ENCODE measurements at regions not wholly inside any gene's neighbourhood (a gene's known extent, or its start where the extent isn't known, plus 50 kb on each side); places are given as distances from the start of the nearest gene placed in this dataset.

GRCh38 chr10:106114656-106115186 is 1049.8 kb downstream of the SORCS1 start:
- Mint-ChIP-seq H3K27me3 (no peaks in the 10 kb centered on the region), H3K4me3 (no peak overlapping the region), H3K4me1 (no peaks in the 10 kb centered on the region), H3K9me3 (peaks cover 6 to 25% (median 16%) of the 10 kb centered on the region in 3 donors), H3K27ac (no peak overlapping the region), H3K36me3 (no peaks in the 10 kb centered on the region)

GRCh38 chr10:106111246-106111645 is 1053.3 kb downstream of the SORCS1 start:
- Mint-ChIP-seq H3K9me3 (peaks cover 0 to 12% (median 8%) of the 10 kb centered on the region in 3 donors), H3K36me3 (no peaks in the 10 kb centered on the region), H3K27me3 (no peaks in the 10 kb centered on the region), H3K27ac (no peak overlapping the region), H3K4me3 (no peak overlapping the region), H3K4me1 (no peaks in the 10 kb centered on the region)

GRCh38 chr10:106107706-106108105 is 1056.8 kb downstream of the SORCS1 start:
- H3K27me3 Mint-ChIP-seq: no peaks in the 10 kb centered on the region
- peaks cover 0 to 4% (median 0%) of the 10 kb centered on the region in 3 donors for H3K9me3 Mint-ChIP-seq
- no peaks in the 10 kb centered on the region for H3K36me3 Mint-ChIP-seq
- H3K4me1 Mint-ChIP-seq: no peaks in the 10 kb centered on the region
- H3K27ac Mint-ChIP-seq: no peak overlapping the region
- H3K4me3 Mint-ChIP-seq: no peak overlapping the region

GRCh38 chr10:106106114-106106513 is 1058.4 kb downstream of the SORCS1 start:
- H3K36me3 Mint-ChIP-seq: no peaks in the 10 kb centered on the region
- H3K27me3 Mint-ChIP-seq: no peaks in the 10 kb centered on the region
- H3K9me3 Mint-ChIP-seq: peaks cover 0 to 4% (median 0%) of the 10 kb centered on the region in 3 donors
- no peak overlapping the region for H3K27ac Mint-ChIP-seq
- H3K4me3 Mint-ChIP-seq: no peak overlapping the region
- no peaks in the 10 kb centered on the region for H3K4me1 Mint-ChIP-seq

- H3K27ac Mint-ChIP-seq: no peak overlapping the region
Observed at GRCh38 chr10:106089855-106090254, 1074.7 kb downstream of the SORCS1 start.

DNA sequence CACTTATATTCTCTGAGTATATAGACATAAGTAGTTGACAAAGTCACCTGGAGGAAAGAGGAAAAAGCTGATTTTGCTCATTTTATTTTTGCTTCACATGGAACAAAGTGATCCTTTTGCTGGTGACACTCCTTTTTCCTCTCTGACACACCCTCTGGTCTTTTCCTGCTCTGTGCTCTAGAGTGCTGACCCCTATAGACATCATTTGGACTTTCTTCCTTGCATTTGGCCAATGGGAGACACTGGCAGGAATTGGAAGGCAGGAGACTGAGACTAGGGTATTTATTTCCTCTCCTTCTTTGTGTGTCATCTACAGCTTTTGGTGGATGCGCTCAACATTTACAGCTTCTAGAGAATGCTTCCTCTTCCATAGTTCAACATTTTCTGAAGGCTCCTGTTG is 1078.1 kb downstream of the SORCS1 start:
- Mint-ChIP-seq H3K36me3 (no peaks in the 10 kb centered on the region), H3K4me3 (no peak overlapping the region), H3K27ac (no peak overlapping the region)

More at GRCh38 chr10:106089855-106090254, 1074.7 kb downstream of the SORCS1 start:
- Mint-ChIP-seq H3K9me3 (peaks cover 0 to 5% (median 2%) of the 10 kb centered on the region in 3 donors), H3K4me3 (no peak overlapping the region), H3K4me1 (no peaks in the 10 kb centered on the region), H3K27me3 (no peaks in the 10 kb centered on the region), H3K36me3 (no peaks in the 10 kb centered on the region)

DNA sequence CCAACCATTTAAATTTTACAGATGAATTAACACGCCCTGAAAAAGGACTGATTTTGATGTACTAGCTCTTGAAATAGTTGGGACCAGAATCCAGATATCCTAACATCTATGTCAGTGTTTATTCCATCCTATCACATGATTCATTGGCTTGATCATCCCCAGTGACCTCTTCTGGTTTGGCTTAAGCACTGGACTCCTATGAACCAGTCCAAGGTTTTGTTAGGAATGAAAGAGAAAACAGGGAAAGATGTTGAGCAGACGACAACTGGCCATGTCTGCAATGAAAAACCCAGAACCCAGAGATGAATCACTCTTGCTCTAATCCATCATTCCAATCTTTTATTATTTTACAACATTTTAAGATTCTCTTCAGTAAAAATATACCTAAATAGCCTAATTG is 1080.9 kb downstream of the SORCS1 start:
- Mint-ChIP-seq H3K36me3 (no peaks in the 10 kb centered on the region), H3K9me3 (peaks cover 0 to 5% (median 2%) of the 10 kb centered on the region in 3 donors), H3K4me3 (no peak overlapping the region), H3K27me3 (no peaks in the 10 kb centered on the region), H3K4me1 (no peaks in the 10 kb centered on the region), H3K27ac (no peak overlapping the region)

More for the DNA sequence above, 1078.1 kb downstream of the SORCS1 start:
- Mint-ChIP-seq H3K4me1 (no peaks in the 10 kb centered on the region), H3K9me3 (peaks cover 0 to 5% (median 2%) of the 10 kb centered on the region in 3 donors), H3K27me3 (no peaks in the 10 kb centered on the region)

DNA sequence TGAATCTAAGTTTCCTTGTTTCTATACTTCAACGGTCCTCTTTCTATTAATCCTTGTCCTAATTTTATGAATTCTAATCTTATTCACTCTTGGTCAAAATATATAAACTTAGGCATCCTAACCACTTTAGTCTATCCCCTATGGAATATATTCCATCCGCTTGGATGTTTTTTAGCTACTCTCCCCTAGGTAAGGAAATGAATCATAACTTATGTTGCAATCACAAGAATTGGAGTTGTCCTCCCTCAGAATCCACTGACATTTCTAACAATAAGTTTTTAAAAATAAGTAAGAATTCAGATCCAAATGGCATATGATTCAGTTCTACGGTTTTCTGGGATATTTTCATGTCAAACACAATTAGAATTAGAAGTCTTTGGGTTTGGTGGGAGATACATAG is 1081.6 kb downstream of the SORCS1 start:
- Mint-ChIP-seq H3K27me3 (no peaks in the 10 kb centered on the region), H3K36me3 (no peaks in the 10 kb centered on the region), H3K4me3 (no peak overlapping the region), H3K9me3 (peaks cover 2 to 9% (median 3%) of the 10 kb centered on the region in 3 donors), H3K4me1 (no peaks in the 10 kb centered on the region), H3K27ac (no peak overlapping the region)

DNA sequence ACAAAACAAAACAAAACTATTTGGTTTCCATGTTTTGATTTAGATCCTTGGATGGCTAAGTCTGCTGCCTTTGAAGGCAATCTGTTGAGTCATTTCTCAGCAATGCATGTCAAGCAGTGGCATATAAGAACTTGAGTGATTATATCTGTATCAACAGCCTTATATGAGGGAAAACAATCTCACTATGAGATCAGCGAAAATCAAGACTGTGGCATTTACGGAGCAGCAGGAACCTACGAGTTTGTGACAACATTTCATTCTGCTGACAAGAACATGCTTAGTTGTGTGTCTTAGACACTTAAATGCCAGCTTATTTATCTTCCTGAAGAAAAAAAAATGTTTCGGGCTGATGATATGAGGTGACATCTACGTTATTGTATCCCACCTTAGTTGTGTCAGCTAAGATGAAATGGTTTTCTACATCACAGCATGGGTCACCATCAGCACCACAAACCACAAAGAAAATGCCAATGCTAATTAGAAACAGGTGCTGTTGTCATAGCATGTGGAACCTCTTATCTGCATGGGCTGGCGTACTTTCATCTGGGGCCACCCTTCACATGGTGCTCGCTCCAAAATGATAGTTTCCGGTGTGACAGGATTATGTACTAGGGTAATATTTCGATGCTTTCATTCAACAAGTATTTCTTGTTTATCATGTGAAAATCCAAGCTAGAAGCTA is 1085.5 kb downstream of the SORCS1 start:
- no peak overlapping the region for H3K27ac Mint-ChIP-seq
- no peak overlapping the region for H3K4me3 Mint-ChIP-seq
- H3K9me3 Mint-ChIP-seq: peaks cover 2 to 5% (median 4%) of the 10 kb centered on the region in 3 donors
- no peaks in the 10 kb centered on the region for H3K36me3 Mint-ChIP-seq
- H3K27me3 Mint-ChIP-seq: no peaks in the 10 kb centered on the region
- H3K4me1 Mint-ChIP-seq: no peaks in the 10 kb centered on the region

GRCh38 chr10:106076496-106076895 is 1088.0 kb downstream of the SORCS1 start:
- H3K36me3 Mint-ChIP-seq: no peaks in the 10 kb centered on the region
- H3K9me3 Mint-ChIP-seq: peaks cover 2 to 9% (median 5%) of the 10 kb centered on the region in 3 donors
- no peak overlapping the region for H3K4me3 Mint-ChIP-seq
- no peaks in the 10 kb centered on the region for H3K4me1 Mint-ChIP-seq
- no peak overlapping the region for H3K27ac Mint-ChIP-seq
- no peaks in the 10 kb centered on the region for H3K27me3 Mint-ChIP-seq

GRCh38 chr10:106053061-106053460 is 1111.4 kb downstream of the SORCS1 start:
- Mint-ChIP-seq H3K4me3 (no peak overlapping the region), H3K27me3 (no peaks in the 10 kb centered on the region), H3K9me3 (peaks cover 7 to 13% (median 7%) of the 10 kb centered on the region in 3 donors), H3K4me1 (no peaks in the 10 kb centered on the region), H3K36me3 (no peaks in the 10 kb centered on the region), H3K27ac (no peak overlapping the region)

GRCh38 chr10:106044503-106044902 is 1120.0 kb downstream of the SORCS1 start:
- Mint-ChIP-seq H3K27me3 (no peaks in the 10 kb centered on the region), H3K9me3 (peaks cover 0 to 4% (median 0%) of the 10 kb centered on the region in 3 donors), H3K4me3 (no peak overlapping the region), H3K27ac (no peak overlapping the region), H3K4me1 (no peaks in the 10 kb centered on the region), H3K36me3 (no peaks in the 10 kb centered on the region)

DNA sequence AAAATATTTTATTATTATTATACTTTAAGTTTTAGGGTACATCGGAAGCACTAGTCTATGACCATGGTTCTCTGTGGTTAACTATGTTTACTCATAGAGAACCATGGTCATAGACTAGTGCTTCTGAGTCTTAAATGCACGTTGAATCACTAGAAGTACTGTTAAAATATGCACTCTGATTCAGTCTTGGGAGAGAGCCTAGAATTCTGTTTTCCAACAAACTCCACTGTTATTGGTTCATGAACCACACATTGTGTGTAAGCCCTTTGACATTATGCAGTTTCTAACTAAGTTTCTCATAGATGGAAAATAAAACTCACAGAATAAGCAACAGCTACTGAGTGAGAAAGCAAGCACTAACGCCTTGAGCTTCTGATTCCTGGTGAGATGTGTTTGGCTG is 1120.6 kb downstream of the SORCS1 start:
- H3K9me3 Mint-ChIP-seq: peaks cover 0 to 5% (median 0%) of the 10 kb centered on the region in 3 donors
- no peaks in the 10 kb centered on the region for H3K27me3 Mint-ChIP-seq
- no peaks in the 10 kb centered on the region for H3K36me3 Mint-ChIP-seq
- H3K4me1 Mint-ChIP-seq: no peaks in the 10 kb centered on the region
- no peak overlapping the region for H3K27ac Mint-ChIP-seq
- H3K4me3 Mint-ChIP-seq: no peak overlapping the region

GRCh38 chr10:106038246-106038645 is 1126.3 kb downstream of the SORCS1 start:
- Mint-ChIP-seq H3K4me1 (no peaks in the 10 kb centered on the region), H3K27ac (no peak overlapping the region), H3K36me3 (no peaks in the 10 kb centered on the region), H3K9me3 (peaks cover 0 to 27% (median 2%) of the 10 kb centered on the region in 3 donors), H3K27me3 (no peaks in the 10 kb centered on the region), H3K4me3 (no peak overlapping the region)

GRCh38 chr10:106033065-106033464 is 1131.4 kb downstream of the SORCS1 start:
- H3K4me3 Mint-ChIP-seq: no peak overlapping the region
- no peaks in the 10 kb centered on the region for H3K4me1 Mint-ChIP-seq
- H3K9me3 Mint-ChIP-seq: peaks cover 0 to 23% (median 4%) of the 10 kb centered on the region in 3 donors

DNA sequence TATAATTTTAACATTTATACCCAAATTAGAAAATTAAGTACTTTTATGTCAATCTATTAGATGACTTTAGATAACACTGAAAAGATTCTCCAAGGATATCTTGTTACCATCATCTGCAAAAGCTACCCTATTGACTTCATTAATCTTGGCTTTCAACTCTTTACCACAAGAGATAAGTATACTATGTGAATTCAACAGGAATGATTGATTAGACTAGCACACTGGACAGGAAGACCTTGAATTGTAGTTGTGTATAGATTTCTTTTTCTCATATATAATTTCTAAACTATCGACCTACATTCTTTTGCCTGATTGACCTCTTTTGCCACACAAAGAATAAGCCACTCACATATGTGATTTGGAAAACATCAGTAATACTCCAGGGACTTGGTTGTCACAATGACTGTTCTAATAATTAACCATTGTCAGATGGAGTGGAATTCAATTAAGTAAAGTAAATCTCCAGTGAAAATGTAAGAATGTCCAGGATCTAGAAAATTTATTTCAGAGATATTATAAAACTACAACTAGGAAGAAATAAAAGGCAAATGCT is 1132.0 kb downstream of the SORCS1 start:
- H3K27ac Mint-ChIP-seq: no peak overlapping the region
- H3K9me3 Mint-ChIP-seq: peaks cover 0 to 23% (median 6%) of the 10 kb centered on the region in 3 donors
- H3K4me3 Mint-ChIP-seq: no peak overlapping the region

More at GRCh38 chr10:106033065-106033464, 1131.4 kb downstream of the SORCS1 start:
- Mint-ChIP-seq H3K27ac (no peak overlapping the region), H3K36me3 (no peaks in the 10 kb centered on the region), H3K27me3 (no peaks in the 10 kb centered on the region)

More for the DNA sequence above, 1132.0 kb downstream of the SORCS1 start:
- Mint-ChIP-seq H3K36me3 (no peaks in the 10 kb centered on the region), H3K27me3 (no peaks in the 10 kb centered on the region), H3K4me1 (no peaks in the 10 kb centered on the region)
